ENCODE measurements at regions not wholly inside any gene's neighbourhood (a gene's known extent, or its start where the extent isn't known, plus 50 kb on each side); places are given as distances from the start of the nearest gene placed in this dataset.

GRCh38 chr7:18408461-18408860, 87.1 kb upstream of the HDAC9 start:
- H2AFZ ChIP-seq (ENCODE audit: control insufficient read depth, low read depth, low read length): no peak overlapping the region
- no peaks in the 10 kb centered on the region for H3K27me3 ChIP-seq (replicated peaks in 1 of 2; ENCODE audit: control insufficient read depth in 2 of 2, insufficient read depth in 2 of 2, low read length in 1 of 2)
- no peaks in the 10 kb centered on the region for H3K79me2 ChIP-seq (ENCODE audit: control insufficient read depth, insufficient read depth, low read length)
- ChIA-PET RAD21 (ENCODE audit: unreplicated experiment) (no interaction called here), CTCF (no interaction called here), POLR2A (no interaction called here), SMC1A (ENCODE audit: uncharacterized antibody, unreplicated experiment) (interaction anchor here (1.0 kb wide), 2 partner anchors 19 to 38 kb away, joined by 3 read pairs; no protein-coding TSS in a partner anchor)
- DNase-seq (ENCODE audit: low read depth, low spot score) (no peak), FAIRE-seq (no peak), ATAC-seq (no peak)
- no peak overlapping the region for H3K9ac ChIP-seq (ENCODE audit: control insufficient read depth, insufficient read depth, low read length)
- no peaks in the 10 kb centered on the region for H3K36me3 ChIP-seq (ENCODE audit: control insufficient read depth in 2 of 2, insufficient read depth in 2 of 2, low read length in 1 of 2)
- intact Hi-C loops (cut with micrococcal nuclease; ENCODE audit: unreplicated experiment): no loop called here
- H3K4me2 ChIP-seq (ENCODE audit: control insufficient read depth, insufficient read depth): no peak overlapping the region
- no peak overlapping the region for H3K27ac ChIP-seq (ENCODE audit: control insufficient read depth, insufficient read depth)
- no peaks in the 10 kb centered on the region for H3K9me3 ChIP-seq (replicated peaks; ENCODE audit: control insufficient read depth, insufficient read depth, low read length)
- WGBS (ENCODE audit: insufficient coverage, insufficient replicate concordance, low lambda C conversion rate, missing lambda C conversion rate): 21% methylated on average over 2 of the region's 2 CpGs
- BruUV-seq (replicated peaks): no TSS peak
- TF ChIP-seq BMI1 (IDR thresholded peaks at IDR 0.05; ENCODE audit: borderline replicate concordance) (no peak), PRDM15 (CRISPR knock-in tag; IDR thresholded peaks at IDR 0.05) (no peak), DPF2 (IDR thresholded peaks at IDR 0.05) (no peak), KDM1A (IDR thresholded peaks at IDR 0.05; ENCODE audit: borderline replicate concordance) (no peak), RCOR1 (conservative IDR thresholded peaks at IDR 0.05; ENCODE audit: low read depth, low read length) (no peak), RFX5 (IDR thresholded peaks at IDR 0.05; ENCODE audit: low read depth, low read length) (no peak), RAD21 (IDR thresholded peaks at IDR 0.05; ENCODE audit: insufficient read depth, low read depth, low read length) (no peak), FOS (IDR thresholded peaks at IDR 0.05; ENCODE audit: borderline replicate concordance, extremely low read depth, insufficient read length) (no peak), PKNOX1 (IDR thresholded peaks at IDR 0.05) (no peak), TCF3 (IDR thresholded peaks at IDR 0.05; ENCODE audit: borderline replicate concordance, insufficient read depth, low read depth, low read length) (no peak), TAF1 (IDR thresholded peaks at IDR 0.05; ENCODE audit: borderline replicate concordance, low read depth, low read length) (no peak), USF1 (IDR thresholded peaks at IDR 0.05; ENCODE audit: borderline replicate concordance, extremely low read length, insufficient read depth, low read depth, low read length) (no peak), CREM (IDR thresholded peaks at IDR 0.05; ENCODE audit: low read depth) (no peak), NRF1 (conservative IDR thresholded peaks at IDR 0.05; ENCODE audit: low read depth, low read length) (no peak), SIX5 (IDR thresholded peaks at IDR 0.05; ENCODE audit: low read depth, low read length, severe bottlenecking) (no peak)
- TF ChIP-seq, protein P1, sequence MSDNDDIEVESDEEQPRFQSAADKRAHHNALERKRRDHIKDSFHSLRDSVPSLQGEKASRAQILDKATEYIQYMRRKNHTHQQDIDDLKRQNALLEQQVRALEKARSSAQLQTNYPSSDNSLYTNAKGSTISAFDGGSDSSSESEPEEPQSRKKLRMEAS (IDR thresholded peaks at IDR 0.05; ENCODE audit: low read depth, low read length): no peak
- no peak overlapping the region for H3K4me3 ChIP-seq
- no peaks in the 10 kb centered on the region for H3K4me1 ChIP-seq (ENCODE audit: control insufficient read depth, insufficient read depth, low read length)
- in situ Hi-C loops (cut with MboI): no loop called here
- no peaks in the 10 kb centered on the region for H4K20me1 ChIP-seq (ENCODE audit: control insufficient read depth, insufficient read depth)
